Jurkat, Clone E6-1 (cell line): ENCODE measurements at regions not wholly inside any gene's neighbourhood (a gene's known extent, or its start where the extent isn't known, plus 50 kb on each side); places are given as distances from the start of the nearest gene placed in this dataset.

Experiments used
- DNase-seq: peaks from one replicate; pipeline ENCODE4 v3.0.0-alpha.2; 2011; ENCODE audit warnings: low read depth, low spot score
- H3K4me3 ChIP-seq: 2 replicates; pipeline ENCODE4 v1.5.1; 2011; ENCODE audit warnings: mild to moderate bottlenecking, low read length, control low read depth, moderate library complexity

- no peak for DNase-seq
- no peak overlapping the region for H3K4me3 ChIP-seq
These were observed 133.4 kb upstream of the GPC1 start for GRCh38 chr2:240302041-240302440.

- no peak for DNase-seq
- no peak overlapping the region for H3K4me3 ChIP-seq
These were observed 132.4 kb upstream of the GPC1 start for GRCh38 chr2:240302933-240303595.

GRCh38 chr2:240303896-240304745, 131.3 kb upstream of the GPC1 start:
- no peak for DNase-seq
- no peak overlapping the region for H3K4me3 ChIP-seq

GRCh38 chr2:240304746-240305161, 130.7 kb upstream of the GPC1 start:
- no peak for DNase-seq

GRCh38 chr2:240305369-240305962, 130.0 kb upstream of the GPC1 start:
- no peak for DNase-seq
- no peak overlapping the region for H3K4me3 ChIP-seq

More at GRCh38 chr2:240304746-240305161, 130.7 kb upstream of the GPC1 start:
- H3K4me3 ChIP-seq: no peak overlapping the region

GRCh38 chr2:240306185-240306584, 129.3 kb upstream of the GPC1 start:
- no peak overlapping the region for H3K4me3 ChIP-seq
- DNase-seq: no peak

- no peak for DNase-seq
- no peak overlapping the region for H3K4me3 ChIP-seq
These were observed 127.3 kb upstream of the GPC1 start for GRCh38 chr2:240308111-240308651.

GRCh38 chr2:240309214-240309613, 126.2 kb upstream of the GPC1 start:
- DNase-seq: no peak
- H3K4me3 ChIP-seq: no peak overlapping the region

- no peak for DNase-seq
These were observed 125.3 kb upstream of the GPC1 start for GRCh38 chr2:240310201-240310600.

GRCh38 chr2:240310645-240311044, 124.8 kb upstream of the GPC1 start:
- no peak overlapping the region for H3K4me3 ChIP-seq

More at GRCh38 chr2:240310201-240310600, 125.3 kb upstream of the GPC1 start:
- no peak overlapping the region for H3K4me3 ChIP-seq

GRCh38 chr2:240311821-240312220, 123.6 kb upstream of the GPC1 start:
- no peak for DNase-seq
- H3K4me3 ChIP-seq: no peak overlapping the region

More at GRCh38 chr2:240310645-240311044, 124.8 kb upstream of the GPC1 start:
- no peak for DNase-seq

- DNase-seq: no peak
- no peak overlapping the region for H3K4me3 ChIP-seq
These were observed 116.1 kb upstream of the GPC1 start for GRCh38 chr2:240319221-240319854.

- H3K4me3 ChIP-seq: no peak overlapping the region
- DNase-seq: no peak
These were observed 115.6 kb upstream of the GPC1 start for GRCh38 chr2:240319855-240320203.

GRCh38 chr2:240320204-240320993, 115.1 kb upstream of the GPC1 start:
- DNase-seq: no peak
- no peak overlapping the region for H3K4me3 ChIP-seq

- H3K4me3 ChIP-seq: no peak overlapping the region
- DNase-seq: no peak
These were observed 113.1 kb upstream of the GPC1 start for GRCh38 chr2:240322231-240322955.

- DNase-seq: no peak
- no peak overlapping the region for H3K4me3 ChIP-seq
These were observed 112.5 kb upstream of the GPC1 start for GRCh38 chr2:240322991-240323390.

GRCh38 chr2:240323601-240324291, 111.7 kb upstream of the GPC1 start:
- no peak for DNase-seq
- no peak overlapping the region for H3K4me3 ChIP-seq
